ENCODE measurements at regions not wholly inside any gene's neighbourhood (a gene's known extent, or its start where the extent isn't known, plus 50 kb on each side); places are given as distances from the start of the nearest gene placed in this dataset.

- ChIA-PET POLR2A (no interaction called here), CTCF (interaction anchor here (0.6 to 2.8 kb wide), 3 partner anchors 10 to 32 kb away, joined by 3 to 17 read pairs (median 8); no protein-coding TSS in a partner anchor)
- TF ChIP-seq, protein P1, sequence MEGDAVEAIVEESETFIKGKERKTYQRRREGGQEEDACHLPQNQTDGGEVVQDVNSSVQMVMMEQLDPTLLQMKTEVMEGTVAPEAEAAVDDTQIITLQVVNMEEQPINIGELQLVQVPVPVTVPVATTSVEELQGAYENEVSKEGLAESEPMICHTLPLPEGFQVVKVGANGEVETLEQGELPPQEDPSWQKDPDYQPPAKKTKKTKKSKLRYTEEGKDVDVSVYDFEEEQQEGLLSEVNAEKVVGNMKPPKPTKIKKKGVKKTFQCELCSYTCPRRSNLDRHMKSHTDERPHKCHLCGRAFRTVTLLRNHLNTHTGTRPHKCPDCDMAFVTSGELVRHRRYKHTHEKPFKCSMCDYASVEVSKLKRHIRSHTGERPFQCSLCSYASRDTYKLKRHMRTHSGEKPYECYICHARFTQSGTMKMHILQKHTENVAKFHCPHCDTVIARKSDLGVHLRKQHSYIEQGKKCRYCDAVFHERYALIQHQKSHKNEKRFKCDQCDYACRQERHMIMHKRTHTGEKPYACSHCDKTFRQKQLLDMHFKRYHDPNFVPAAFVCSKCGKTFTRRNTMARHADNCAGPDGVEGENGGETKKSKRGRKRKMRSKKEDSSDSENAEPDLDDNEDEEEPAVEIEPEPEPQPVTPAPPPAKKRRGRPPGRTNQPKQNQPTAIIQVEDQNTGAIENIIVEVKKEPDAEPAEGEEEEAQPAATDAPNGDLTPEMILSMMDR (IDR thresholded peaks at IDR 0.05; ENCODE audit: control extremely low read depth, extremely low read depth, low read depth, missing control alignments) = no peak
- DNase-seq (ENCODE audit: extremely low spot score) = no peak
Observed at GRCh38 chr5:116666901-116667300, 92.3 kb upstream of the SEMA6A start.

DNA sequence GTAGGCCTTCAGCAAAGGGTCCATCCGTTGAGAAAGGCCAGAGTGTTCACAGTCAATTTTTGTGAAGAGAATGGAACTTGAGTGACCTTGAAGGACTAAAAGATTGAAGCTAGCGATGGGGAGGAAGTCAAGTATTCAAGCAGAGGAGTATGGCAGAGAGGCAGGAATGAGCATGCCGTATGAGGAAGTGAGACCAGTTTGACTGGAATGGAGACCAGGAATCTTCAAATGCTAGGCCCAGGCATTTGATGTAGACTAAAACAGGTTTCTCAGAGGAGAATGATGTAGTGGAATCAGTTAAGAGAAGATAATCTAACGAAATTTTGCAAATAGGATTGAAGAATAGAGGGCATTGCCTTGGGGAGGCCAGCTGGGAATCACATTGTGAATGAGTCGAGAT is 90.4 kb upstream of the SEMA6A start:
- POLR2A ChIA-PET = no interaction called here
- TF ChIP-seq, protein P1 (IDR thresholded peaks at IDR 0.05; ENCODE audit: control extremely low read depth, extremely low read depth, low read depth, missing control alignments) = no peak
- no peak for DNase-seq (ENCODE audit: extremely low spot score)
- CTCF ChIA-PET = interaction anchor here (1.5 to 2.8 kb wide), 2 partner anchors 9 to 10 kb away, joined by 4 to 17 read pairs; no protein-coding TSS in a partner anchor

- ChIA-PET POLR2A (no interaction called here), CTCF (interaction anchor here (1.4 to 1.5 kb wide), 2 partner anchors 9 to 13 kb away, joined by 3 to 4 read pairs; no protein-coding TSS in a partner anchor)
- DNase-seq (ENCODE audit: extremely low spot score) = no peak
- TF ChIP-seq, protein P1 (IDR thresholded peaks at IDR 0.05; ENCODE audit: control extremely low read depth, extremely low read depth, low read depth, missing control alignments) = no peak
Observed at GRCh38 chr5:116663081-116663480, 88.5 kb upstream of the SEMA6A start.

DNA sequence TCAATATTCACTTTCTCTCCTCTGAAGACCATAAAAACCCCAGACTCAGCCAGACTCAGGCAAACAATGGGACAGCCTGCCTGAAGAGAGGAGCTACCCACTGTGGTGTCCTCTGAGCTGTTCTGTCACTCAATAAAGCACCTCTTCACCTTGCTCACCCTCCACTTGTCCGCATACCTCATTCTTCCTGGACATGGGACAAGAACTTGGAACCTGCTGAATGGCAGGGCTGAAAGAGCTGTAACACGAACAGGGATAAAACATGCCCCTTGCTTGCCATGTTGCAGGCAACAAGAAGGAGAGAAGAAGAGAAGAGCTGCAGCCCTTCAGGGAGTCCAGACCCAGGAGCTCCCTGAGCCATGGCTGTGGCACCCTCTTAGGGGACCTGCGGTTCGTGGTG is 86.8 kb upstream of the SEMA6A start:
- ChIA-PET POLR2A (no interaction called here), CTCF (interaction anchor here (1.0 to 1.8 kb wide), 2 partner anchors 9 to 11 kb away, joined by 3 to 6 read pairs; no protein-coding TSS in a partner anchor)
- TF ChIP-seq, protein P1 (IDR thresholded peaks at IDR 0.05; ENCODE audit: control extremely low read depth, extremely low read depth, low read depth, missing control alignments) = no peak
- DNase-seq (ENCODE audit: extremely low spot score) = no peak

DNA sequence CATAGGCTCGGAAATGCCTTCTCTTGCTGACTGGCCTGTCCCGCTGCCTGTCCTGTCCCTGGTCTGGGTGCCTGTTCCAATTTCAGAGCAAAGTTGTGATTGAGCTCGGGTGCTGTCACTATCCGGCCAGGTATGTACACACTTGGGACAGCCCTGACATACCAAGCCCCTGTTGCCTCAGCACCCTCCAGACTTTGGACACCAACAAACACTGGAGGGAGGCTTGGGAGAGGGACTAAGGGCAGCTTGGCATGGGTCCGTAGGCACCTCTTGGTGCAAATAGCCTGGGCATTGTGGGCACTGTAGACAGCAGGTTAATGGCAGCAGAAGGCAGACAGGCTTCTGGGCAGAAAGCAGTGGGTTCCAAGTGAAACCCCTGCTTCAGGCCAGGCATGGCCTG is 86.3 kb upstream of the SEMA6A start:
- TF ChIP-seq, protein P1 (IDR thresholded peaks at IDR 0.05; ENCODE audit: control extremely low read depth, extremely low read depth, low read depth, missing control alignments) = no peak
- CTCF ChIA-PET = interaction anchor here (1.8 kb wide), 1 partner anchor 12 kb away, joined by 6 read pairs; no protein-coding TSS in a partner anchor
- POLR2A ChIA-PET = no interaction called here
- DNase-seq (ENCODE audit: extremely low spot score) = no peak

DNA sequence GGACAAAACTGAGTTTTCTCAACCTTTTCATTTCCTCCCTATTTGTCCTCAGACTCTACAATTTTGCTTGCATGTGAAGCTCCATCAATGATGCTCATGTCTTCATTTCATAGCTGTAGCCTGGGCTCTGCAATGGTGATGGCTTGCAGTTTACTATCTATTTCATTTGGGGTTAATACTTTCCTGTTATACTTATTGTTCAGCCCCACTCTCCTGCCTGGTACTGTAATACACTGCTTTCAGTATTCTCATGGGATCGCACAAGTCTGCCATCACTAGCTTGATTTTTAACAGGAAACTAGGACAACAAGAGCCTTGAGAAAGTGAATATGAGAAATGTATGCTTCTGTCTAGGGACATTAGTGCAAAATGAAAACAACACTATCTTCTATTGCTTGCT is 84.2 kb upstream of the SEMA6A start:
- no peak for DNase-seq (ENCODE audit: extremely low spot score)
- ChIA-PET POLR2A (no interaction called here), CTCF (interaction anchor here (0.8 to 2.6 kb wide), 10 partner anchors 8 to 84 kb away, joined by 3 to 11 read pairs (median 4); partner anchors contain the start of gene SEMA6A)
- TF ChIP-seq, protein P1 (IDR thresholded peaks at IDR 0.05; ENCODE audit: control extremely low read depth, extremely low read depth, low read depth, missing control alignments) = no peak
